ENCODE measurements at regions not wholly inside any gene's neighbourhood (a gene's known extent, or its start where the extent isn't known, plus 50 kb on each side); places are given as distances from the start of the nearest gene placed in this dataset.

GRCh38 chr2:147792966-147793617, 51.7 kb upstream of the ACVR2A start:
- peak; percentile 86 for DNase-seq

- DNase-seq: no peak
Measured at GRCh38 chr2:147790580-147790979, 54.2 kb upstream of the ACVR2A start.

- DNase-seq: peak; percentile 74
Measured at GRCh38 chr2:147789720-147790119, 55.1 kb upstream of the ACVR2A start.

GRCh38 chr2:147789287-147789686, 55.5 kb upstream of the ACVR2A start:
- peak; percentile 8 for DNase-seq

- DNase-seq: peak; percentile 49
Measured at GRCh38 chr2:147782141-147782930, 62.5 kb upstream of the ACVR2A start.

- no peak for DNase-seq
Measured at GRCh38 chr2:147779440-147779839, 65.4 kb upstream of the ACVR2A start.

GRCh38 chr2:147777394-147777793, 67.4 kb upstream of the ACVR2A start:
- DNase-seq: no peak

GRCh38 chr2:147774805-147775204, 70.0 kb upstream of the ACVR2A start:
- DNase-seq: peak; percentile 13

- no peak for DNase-seq
Measured at GRCh38 chr2:147773479-147773878, 71.3 kb upstream of the ACVR2A start.

GRCh38 chr2:147772781-147773180, 72.0 kb upstream of the ACVR2A start:
- no peak for DNase-seq

- no peak for DNase-seq
Measured at GRCh38 chr2:147763861-147764260, 81.0 kb upstream of the ACVR2A start.

GRCh38 chr2:147760984-147761383, 83.8 kb upstream of the ACVR2A start:
- peak; percentile 72 for DNase-seq

- DNase-seq: no peak
Measured at GRCh38 chr2:147759536-147759935, 85.3 kb upstream of the ACVR2A start.

- no peak for DNase-seq
Measured at GRCh38 chr2:147758821-147759220, 86.0 kb upstream of the ACVR2A start.

- no peak for DNase-seq
Measured at GRCh38 chr2:147756069-147756468, 88.8 kb upstream of the ACVR2A start.

GRCh38 chr2:147740211-147740927, 104.5 kb upstream of the ACVR2A start:
- DNase-seq: no peak

GRCh38 chr2:147739508-147739907, 105.3 kb upstream of the ACVR2A start:
- DNase-seq: peak; percentile 72

- no peak for DNase-seq
Measured at GRCh38 chr2:147718831-147719230, 126.0 kb upstream of the ACVR2A start.

- no peak for DNase-seq
Measured at GRCh38 chr2:147716906-147717305, 127.9 kb upstream of the ACVR2A start.

GRCh38 chr2:147715807-147716206, 129.0 kb upstream of the ACVR2A start:
- peak; percentile 38 for DNase-seq

- peak; percentile 56 for DNase-seq
Measured at GRCh38 chr2:147714582-147714981, 130.2 kb upstream of the ACVR2A start.

GRCh38 chr2:147713349-147713748, 131.5 kb upstream of the ACVR2A start:
- no peak for DNase-seq

- DNase-seq: peak; percentile 56
Measured at GRCh38 chr2:147712051-147712450, 132.8 kb upstream of the ACVR2A start.

- DNase-seq: peak; percentile 95
Measured at GRCh38 chr2:147711031-147711430, 133.8 kb upstream of the ACVR2A start.

Data from EL (cell line).